Immature natural killer cell (primary cell): ENCODE measurements at regions not wholly inside any gene's neighbourhood (a gene's known extent, or its start where the extent isn't known, plus 50 kb on each side); places are given as distances from the start of the nearest gene placed in this dataset.

Experiments
- DNase-seq, 3 donors: peaks; one replicate each; pipeline ENCODE4 v3.0.0; 2022; ENCODE audit warnings: mixed read lengths in 1 of 3
- H3K27ac Mint-ChIP-seq, 6 donors: one replicate each; pipeline ENCODE4 v1.8.0; 2020; ENCODE audit warnings: mixed read lengths in 6 of 6, mild to moderate bottlenecking in 5 of 6, inconsistent platforms in 4 of 6, moderate library complexity in 3 of 6
- H3K27me3 Mint-ChIP-seq, 3 donors: one replicate each; pipeline ENCODE4 v1.8.0; 2020 to 2021; ENCODE audit warnings: low read depth in 3 of 3, mild to moderate bottlenecking in 3 of 3, mixed read lengths in 3 of 3, moderate library complexity in 3 of 3, inconsistent platforms in 1 of 3
- H3K36me3 Mint-ChIP-seq, 3 donors: one replicate each; pipeline ENCODE4 v1.8.0; 2020; ENCODE audit warnings: mixed read lengths in 3 of 3, inconsistent platforms in 2 of 3, mild to moderate bottlenecking in 2 of 3
- H3K4me1 Mint-ChIP-seq, 2 donors: one replicate each; pipeline ENCODE4 v1.8.0; 2020; ENCODE audit warnings: inconsistent platforms in 2 of 2, mild to moderate bottlenecking in 2 of 2, mixed read lengths in 2 of 2, moderate library complexity in 1 of 2
- H3K4me3 Mint-ChIP-seq, 5 donors: one replicate each; pipeline ENCODE4 v1.8.0; 2020; ENCODE audit warnings: mild to moderate bottlenecking in 5 of 5, mixed read lengths in 5 of 5, inconsistent platforms in 3 of 5, moderate library complexity in 3 of 5
- H3K9me3 Mint-ChIP-seq, 6 donors: one replicate each; pipeline ENCODE4 v1.8.0; 2020; ENCODE audit warnings: mild to moderate bottlenecking in 6 of 6, mixed read lengths in 6 of 6, inconsistent platforms in 4 of 6, moderate library complexity in 3 of 6

DNA sequence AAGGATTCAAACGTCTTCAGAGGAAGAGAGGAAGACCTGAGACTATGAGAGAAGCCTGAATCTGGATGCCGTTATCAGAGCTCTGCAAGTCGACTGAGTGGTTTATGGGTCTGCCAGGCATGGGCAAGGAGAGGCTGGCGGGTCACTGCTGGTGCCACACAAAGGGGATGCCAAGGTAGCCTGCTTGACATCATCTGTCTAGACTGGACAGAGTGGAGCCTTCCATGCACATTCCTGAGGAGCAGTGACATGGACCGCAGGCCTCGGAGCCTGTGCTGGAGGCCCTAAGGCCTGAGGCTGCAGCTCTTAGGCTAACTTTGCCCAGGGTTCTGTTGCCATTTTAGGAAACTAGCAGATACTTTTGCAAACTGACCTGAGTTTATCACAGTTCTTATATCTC is 127.4 kb downstream of the WT1 start:
- H3K36me3 Mint-ChIP-seq, result no peaks in the 10 kb centered on the region
- H3K27me3 Mint-ChIP-seq, result peaks cover 0 to 9% (median 0%) of the 10 kb centered on the region in 3 donors
- H3K4me1 Mint-ChIP-seq, result no peaks in the 10 kb centered on the region
- H3K4me3 Mint-ChIP-seq, result no peak overlapping the region
- no peak for DNase-seq
- no peak overlapping the region for H3K27ac Mint-ChIP-seq
- no peaks in the 10 kb centered on the region for H3K9me3 Mint-ChIP-seq

DNA sequence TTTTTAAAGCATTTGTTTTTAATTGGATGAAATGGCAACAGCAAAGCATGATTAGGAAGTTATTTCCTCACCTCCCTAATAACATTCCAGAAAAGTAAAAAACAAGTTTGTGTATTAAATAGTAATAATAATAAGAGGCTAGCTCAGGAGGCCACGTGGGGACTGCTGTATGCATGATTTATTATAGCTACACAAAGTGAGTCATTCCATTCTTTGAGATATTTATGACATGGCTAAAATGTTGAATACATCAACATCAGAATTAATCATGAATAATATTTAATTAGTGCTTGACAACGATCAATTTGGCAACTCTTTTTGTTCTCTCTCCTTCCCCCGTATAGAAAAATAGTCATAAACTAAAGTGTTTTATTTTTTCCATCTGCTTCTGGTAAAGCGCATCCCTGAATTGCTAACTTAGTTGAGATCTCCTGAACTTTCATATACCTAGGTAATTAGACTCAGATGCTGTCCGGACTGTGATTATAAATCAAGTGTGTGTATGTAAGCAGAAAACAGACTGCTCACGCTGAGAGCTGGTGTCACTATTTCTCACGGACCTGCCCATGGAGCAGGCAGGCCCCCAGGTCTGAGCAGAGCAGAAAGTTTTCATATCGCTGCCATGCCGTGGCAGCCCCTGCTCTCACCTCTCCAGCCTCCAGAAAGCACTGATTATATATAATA is 125.7 kb downstream of the WT1 start:
- Mint-ChIP-seq H3K27me3 (peaks cover 0 to 9% (median 0%) of the 10 kb centered on the region in 3 donors), H3K27ac (no peak overlapping the region), H3K4me1 (no peaks in the 10 kb centered on the region), H3K36me3 (no peaks in the 10 kb centered on the region), H3K4me3 (no peak overlapping the region), H3K9me3 (no peaks in the 10 kb centered on the region)
- no peak for DNase-seq

DNA sequence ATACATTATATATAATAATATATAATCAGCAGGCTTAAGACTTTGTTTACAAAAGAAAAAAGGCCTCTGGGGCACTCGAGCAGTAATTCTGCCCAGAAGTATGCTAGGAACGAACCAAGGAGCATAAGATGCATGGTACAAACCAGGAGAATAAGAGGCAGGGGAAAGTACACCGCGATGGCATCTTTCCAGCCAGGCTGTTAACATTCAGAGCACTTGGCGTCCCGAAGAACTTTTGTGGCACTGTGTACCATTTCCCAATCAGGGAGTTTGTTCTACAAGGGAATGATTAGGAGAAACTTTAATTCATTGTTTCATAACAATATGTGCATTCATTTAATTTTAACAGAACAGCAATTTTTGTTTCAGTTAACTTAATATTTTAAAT is 125.1 kb downstream of the WT1 start:
- Mint-ChIP-seq H3K4me3 (no peak overlapping the region), H3K27me3 (peaks cover 0 to 9% (median 0%) of the 10 kb centered on the region in 3 donors), H3K36me3 (no peaks in the 10 kb centered on the region), H3K4me1 (no peaks in the 10 kb centered on the region), H3K9me3 (no peaks in the 10 kb centered on the region), H3K27ac (no peak overlapping the region)
- DNase-seq, result no peak

DNA sequence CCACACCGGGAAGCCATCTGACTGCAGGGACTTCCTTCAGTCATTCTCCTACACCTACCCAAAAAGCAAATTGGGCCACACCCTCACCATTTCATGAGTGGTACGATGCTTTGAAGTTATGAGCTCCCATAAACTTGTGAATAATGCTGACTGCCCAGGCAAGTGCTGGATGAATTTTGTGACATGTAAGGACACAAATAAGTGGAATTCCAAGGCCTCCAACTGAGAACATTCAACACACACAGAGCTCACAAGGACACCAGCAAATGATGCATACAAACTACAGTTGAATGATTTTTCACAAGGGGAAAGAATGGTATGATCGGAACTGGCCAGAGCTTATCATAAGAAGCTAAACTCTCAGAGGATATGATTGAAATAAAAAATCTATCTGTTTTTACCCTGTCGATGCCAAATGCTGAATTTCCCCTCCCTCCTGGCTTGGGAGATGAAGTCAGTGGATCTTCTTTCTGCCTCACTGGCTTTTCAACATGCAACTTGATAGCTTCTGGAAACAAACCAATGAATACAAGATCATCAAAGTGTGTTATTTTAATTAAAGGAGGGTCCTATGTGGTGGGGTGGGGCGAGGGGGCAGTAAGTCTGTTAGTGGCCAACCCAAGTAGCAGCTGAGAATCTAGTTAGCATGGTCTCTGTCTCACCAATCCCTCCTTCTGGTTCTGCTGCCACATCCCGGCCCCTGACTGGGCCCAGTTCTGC is 123.8 kb downstream of the WT1 start:
- Mint-ChIP-seq H3K9me3 (no peaks in the 10 kb centered on the region), H3K4me3 (no peak overlapping the region), H3K4me1 (peaks cover 0 to 2% of the 10 kb centered on the region in 2 donors), H3K27me3 (peaks cover 0 to 9% (median 2%) of the 10 kb centered on the region in 3 donors), H3K27ac (no peak overlapping the region), H3K36me3 (no peaks in the 10 kb centered on the region)
- no peak for DNase-seq

DNA sequence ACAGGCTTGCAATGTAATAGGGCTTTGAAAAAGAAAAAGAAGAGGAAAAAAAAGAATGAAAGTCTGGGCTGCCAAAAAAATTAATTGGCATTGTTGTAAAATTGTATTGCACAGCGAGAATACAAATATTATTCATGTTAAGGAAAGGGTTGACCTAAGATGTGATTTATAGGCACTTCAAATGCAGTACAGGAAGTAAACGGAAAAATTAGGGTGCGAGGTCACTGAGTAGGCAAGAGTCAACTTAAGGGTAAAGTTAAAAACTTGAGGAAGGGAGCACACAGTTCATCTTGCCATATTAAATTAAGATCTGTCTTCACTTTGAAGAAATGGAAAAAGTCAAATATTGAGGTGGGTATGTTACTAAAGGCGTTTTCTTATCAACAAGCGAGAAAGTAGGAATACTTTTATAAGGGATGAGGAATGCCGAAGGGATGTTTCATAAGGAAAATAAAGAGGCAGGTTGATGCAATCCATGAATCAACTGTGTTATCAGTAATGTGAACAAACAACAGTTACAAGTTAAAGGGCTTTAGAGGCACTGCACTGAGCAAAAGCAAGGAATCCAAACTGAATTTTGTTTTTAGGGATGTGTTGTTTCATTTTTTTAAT is 123.0 kb downstream of the WT1 start:
- Mint-ChIP-seq H3K4me1 (peaks cover 4 to 7% of the 10 kb centered on the region in 2 donors), H3K36me3 (no peaks in the 10 kb centered on the region), H3K27me3 (peaks cover 0 to 9% (median 3%) of the 10 kb centered on the region in 3 donors), H3K27ac (no peak overlapping the region), H3K9me3 (no peaks in the 10 kb centered on the region), H3K4me3 (no peak overlapping the region)
- no peak for DNase-seq

DNA sequence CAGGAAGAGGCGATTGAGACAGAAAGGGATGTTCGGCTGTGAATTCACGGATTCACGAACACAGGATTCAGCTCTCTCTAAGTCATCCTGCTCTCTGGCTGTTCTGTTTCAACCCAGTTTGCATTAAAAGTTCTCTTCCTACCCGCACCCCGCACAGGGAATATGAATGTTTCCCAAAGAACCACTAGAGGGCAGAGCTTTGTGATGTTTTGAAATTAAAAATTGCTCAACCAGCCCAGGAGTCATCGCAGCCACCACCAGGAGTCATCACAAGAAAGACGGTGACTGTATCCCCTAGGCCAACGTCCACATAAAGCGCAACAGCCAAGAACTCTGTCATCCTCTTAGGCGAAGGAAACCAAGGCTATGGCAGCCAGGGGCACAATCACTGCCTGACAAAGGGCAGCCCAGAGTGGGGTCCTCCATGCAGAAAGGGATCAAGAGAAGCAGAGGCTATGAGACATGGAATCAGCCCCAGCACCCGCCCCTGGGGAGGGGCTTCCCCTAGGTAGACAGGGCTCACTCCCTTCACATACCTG is 122.4 kb downstream of the WT1 start:
- DNase-seq, result no peak
- no peaks in the 10 kb centered on the region for H3K36me3 Mint-ChIP-seq
- no peak overlapping the region for H3K4me3 Mint-ChIP-seq
- peaks cover 0 to 9% (median 3%) of the 10 kb centered on the region in 3 donors for H3K27me3 Mint-ChIP-seq
- H3K4me1 Mint-ChIP-seq, result peaks cover 7 to 13% of the 10 kb centered on the region in 2 donors
- no peaks in the 10 kb centered on the region for H3K9me3 Mint-ChIP-seq
- no peak overlapping the region for H3K27ac Mint-ChIP-seq

DNA sequence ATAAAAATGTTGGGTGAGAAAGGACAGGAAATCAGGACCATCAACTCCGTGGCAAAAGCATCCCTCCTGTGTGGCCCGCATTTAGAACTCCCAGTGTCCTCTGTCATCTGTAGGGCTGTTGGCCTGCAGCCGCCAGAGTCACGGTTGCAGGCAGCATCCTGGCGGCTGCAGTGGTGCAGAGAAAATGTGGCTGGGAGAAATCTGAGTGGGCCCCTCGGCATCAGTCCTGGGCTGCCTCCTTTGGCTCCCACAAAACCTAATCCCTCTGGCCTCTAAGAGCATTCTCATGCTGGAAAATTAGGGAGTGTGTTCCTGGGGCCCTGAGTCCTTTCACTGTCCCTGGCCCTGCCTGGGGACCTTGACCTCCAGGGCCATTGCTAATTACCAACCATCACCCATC is 121.9 kb downstream of the WT1 start:
- Mint-ChIP-seq H3K27ac (no peak overlapping the region), H3K36me3 (no peaks in the 10 kb centered on the region), H3K4me3 (no peak overlapping the region), H3K27me3 (peaks cover 0 to 5% (median 3%) of the 10 kb centered on the region in 3 donors), H3K4me1 (peaks cover 8 to 17% of the 10 kb centered on the region in 2 donors), H3K9me3 (no peaks in the 10 kb centered on the region)
- DNase-seq, result no peak

DNA sequence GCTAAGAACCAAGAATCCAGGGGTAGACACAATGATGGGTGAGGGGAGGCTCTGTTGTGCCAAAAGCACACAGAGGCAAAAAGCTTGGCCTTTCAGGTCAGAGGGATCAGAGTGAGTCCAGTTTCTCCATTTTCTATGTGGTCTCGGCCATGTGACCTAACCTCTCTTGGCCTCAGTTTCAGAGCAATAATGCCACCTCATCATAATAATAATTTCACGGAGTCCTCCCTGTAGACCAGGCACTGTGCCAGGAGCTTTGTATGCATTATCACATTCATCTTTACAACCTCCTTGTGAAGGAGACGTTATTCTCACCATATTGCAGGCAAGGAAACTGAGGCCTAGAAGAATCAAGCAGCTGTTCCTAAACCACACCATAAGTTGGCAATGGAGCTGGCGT is 120.2 kb downstream of the WT1 start:
- Mint-ChIP-seq H3K36me3 (no peaks in the 10 kb centered on the region), H3K4me3 (no peak overlapping the region), H3K27ac (no peak overlapping the region), H3K9me3 (no peaks in the 10 kb centered on the region), H3K27me3 (peaks cover 0 to 5% (median 3%) of the 10 kb centered on the region in 3 donors), H3K4me1 (peaks cover 8 to 17% of the 10 kb centered on the region in 2 donors)
- DNase-seq, result no peak

DNA sequence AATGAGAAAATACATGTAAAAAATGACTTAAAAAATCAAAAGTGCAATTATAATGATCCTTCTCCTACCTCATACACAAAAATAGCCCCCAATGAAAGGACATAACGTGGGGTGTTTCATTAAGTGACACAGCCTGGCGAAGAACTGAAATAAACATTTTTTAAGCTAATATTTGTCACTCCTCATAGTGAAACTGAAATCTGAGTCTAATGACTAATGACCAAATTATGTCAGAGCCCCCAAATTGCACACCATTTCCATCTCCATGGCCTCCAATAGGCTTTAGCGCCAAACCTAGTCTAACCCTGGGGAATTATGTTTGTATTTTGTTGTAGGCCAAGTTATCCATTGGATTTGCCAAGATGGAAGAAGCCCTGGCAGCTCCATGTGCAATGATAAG is 119.1 kb downstream of the WT1 start:
- Mint-ChIP-seq H3K4me1 (peaks cover 8 to 17% of the 10 kb centered on the region in 2 donors), H3K27ac (no peak overlapping the region), H3K9me3 (no peaks in the 10 kb centered on the region), H3K27me3 (peaks cover 0 to 5% (median 3%) of the 10 kb centered on the region in 3 donors), H3K4me3 (no peak overlapping the region), H3K36me3 (no peaks in the 10 kb centered on the region)
- no peak for DNase-seq

DNA sequence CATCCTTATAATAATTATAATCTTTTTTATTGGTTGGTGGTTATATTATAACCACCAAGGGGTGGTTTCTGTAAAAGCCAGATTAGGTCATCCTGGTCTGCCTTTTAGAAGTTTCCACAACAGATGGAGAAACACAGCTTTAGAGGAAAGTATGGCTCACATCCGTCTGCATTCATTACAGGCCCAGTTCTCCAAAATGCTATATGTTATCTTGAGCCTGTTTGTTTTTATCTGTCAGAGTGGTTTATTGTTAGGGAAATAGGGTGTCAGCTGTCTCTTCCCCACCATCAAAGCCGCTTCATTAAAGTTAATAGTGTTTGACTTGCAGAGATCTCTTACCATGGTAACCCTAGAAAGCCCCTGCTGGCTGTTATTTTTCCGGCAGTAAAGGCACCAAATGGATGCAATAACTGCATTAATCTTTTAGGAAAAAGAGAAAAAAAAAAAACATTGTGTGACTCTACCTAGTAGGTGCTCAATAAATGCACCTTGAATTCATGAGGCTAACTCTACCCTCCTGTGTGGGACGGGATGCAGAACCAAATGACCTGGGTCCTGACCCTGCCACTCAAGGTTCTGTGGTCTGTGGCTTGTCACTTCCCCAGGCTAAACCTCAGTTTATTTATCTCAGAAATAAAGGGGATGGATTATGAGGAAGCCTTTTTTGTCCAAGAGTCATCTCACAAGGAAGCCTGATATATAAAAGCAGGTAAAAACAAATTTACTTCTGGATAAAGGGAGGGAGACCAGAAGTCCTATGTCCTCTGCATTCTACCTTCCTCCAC is 118.3 kb downstream of the WT1 start:
- H3K27ac Mint-ChIP-seq, result no peak overlapping the region
- no peaks in the 10 kb centered on the region for H3K36me3 Mint-ChIP-seq
- H3K4me3 Mint-ChIP-seq, result no peak overlapping the region
- H3K9me3 Mint-ChIP-seq, result no peaks in the 10 kb centered on the region
- peaks cover 0 to 3% (median 2%) of the 10 kb centered on the region in 3 donors for H3K27me3 Mint-ChIP-seq
- peaks cover 8 to 17% of the 10 kb centered on the region in 2 donors for H3K4me1 Mint-ChIP-seq
- no peak for DNase-seq

DNA sequence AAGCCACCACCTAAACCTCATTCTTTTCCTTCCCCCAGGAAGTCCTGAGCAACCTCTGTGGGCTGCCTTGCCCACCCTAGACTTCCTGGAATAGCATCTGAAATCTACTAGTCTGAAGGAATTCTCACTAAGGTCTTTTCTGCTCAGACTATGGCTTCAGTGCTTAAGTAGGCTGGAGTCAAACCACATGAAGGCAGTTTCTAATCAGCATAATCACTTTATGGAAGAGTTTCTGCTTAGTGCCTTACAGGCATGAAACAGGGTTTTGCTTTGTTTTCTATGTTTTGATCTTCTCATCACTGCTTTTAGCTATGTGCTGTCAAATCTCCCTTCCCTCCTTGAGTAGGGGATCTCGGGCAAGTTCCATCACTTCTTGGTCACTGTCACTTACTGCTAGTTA is 117.7 kb downstream of the WT1 start:
- no peaks in the 10 kb centered on the region for H3K36me3 Mint-ChIP-seq
- H3K27me3 Mint-ChIP-seq, result peaks cover 0 to 3% (median 0%) of the 10 kb centered on the region in 3 donors
- no peaks in the 10 kb centered on the region for H3K9me3 Mint-ChIP-seq
- peaks cover 8 to 17% of the 10 kb centered on the region in 2 donors for H3K4me1 Mint-ChIP-seq
- no peak overlapping the region for H3K4me3 Mint-ChIP-seq
- DNase-seq, result no peak
- H3K27ac Mint-ChIP-seq, result no peak overlapping the region

DNA sequence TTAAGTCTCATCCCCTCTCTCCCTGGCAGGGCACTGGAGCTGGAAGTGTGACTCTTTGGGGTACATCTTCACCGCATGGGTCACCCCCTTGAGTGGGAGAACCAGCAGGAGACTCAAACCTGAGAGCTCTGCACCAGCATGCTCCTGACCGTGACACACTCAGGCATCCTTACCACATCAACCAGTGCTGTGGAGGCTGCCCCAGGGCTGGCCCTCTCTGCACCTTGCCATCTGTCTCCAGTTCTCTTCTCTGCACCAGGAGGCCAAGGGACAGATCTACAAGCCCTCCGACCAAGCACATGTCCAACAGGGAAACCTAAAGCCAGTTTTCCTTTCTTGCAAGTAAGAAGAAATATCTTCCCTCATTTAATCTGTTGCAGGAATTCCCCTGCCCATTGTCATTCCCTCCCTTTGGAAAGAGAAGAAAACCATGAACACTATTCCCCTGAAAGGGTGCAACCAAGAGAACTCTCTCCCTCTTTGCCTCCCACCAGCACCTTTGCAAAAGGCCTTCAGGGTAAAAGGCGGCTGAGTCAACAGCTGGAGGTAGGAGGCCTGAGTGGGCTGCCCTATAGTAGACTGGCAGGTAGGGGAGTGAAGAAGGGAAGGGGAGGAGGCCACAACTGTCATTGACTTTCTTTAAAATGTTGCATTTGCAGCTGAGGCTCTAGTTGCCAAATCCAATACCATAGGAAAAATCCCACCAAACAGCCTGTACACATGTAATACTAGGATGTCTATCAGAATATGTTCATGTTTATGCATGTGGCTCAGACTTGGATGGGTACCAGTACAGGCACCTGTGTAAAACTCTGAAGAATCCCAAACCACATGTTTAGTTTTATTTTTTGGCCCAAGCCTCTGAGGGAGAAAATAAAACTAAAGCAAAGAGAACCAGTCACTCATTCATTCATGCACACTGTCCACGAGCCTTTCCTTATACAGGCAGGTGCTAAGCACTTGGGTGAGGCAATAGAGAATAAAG is 117.0 kb downstream of the WT1 start:
- no peaks in the 10 kb centered on the region for H3K36me3 Mint-ChIP-seq
- no peak overlapping the region for H3K4me3 Mint-ChIP-seq
- DNase-seq, result no peak
- H3K27ac Mint-ChIP-seq, result no peak overlapping the region
- peaks cover 8 to 17% of the 10 kb centered on the region in 2 donors for H3K4me1 Mint-ChIP-seq
- peaks cover 0 to 3% (median under 1%) of the 10 kb centered on the region in 3 donors for H3K27me3 Mint-ChIP-seq
- H3K9me3 Mint-ChIP-seq, result no peaks in the 10 kb centered on the region

DNA sequence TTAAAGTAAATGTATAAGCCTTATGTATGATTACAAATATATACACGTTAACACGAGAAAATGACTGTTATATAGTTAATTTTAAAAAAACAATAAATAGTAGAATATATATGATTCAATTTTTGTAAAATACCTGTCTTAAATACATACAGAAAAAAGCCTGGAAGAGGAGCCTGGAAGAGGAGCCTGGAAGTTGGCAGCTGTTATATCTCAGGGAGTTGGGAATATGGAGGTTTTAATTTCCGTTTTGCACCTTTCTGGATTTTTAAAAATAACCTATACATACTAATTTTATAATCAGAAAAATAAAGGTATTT is 111.6 kb downstream of the WT1 start:
- no peak for DNase-seq
- Mint-ChIP-seq H3K27me3 (peaks cover 0 to 7% (median 1%) of the 10 kb centered on the region in 3 donors), H3K27ac (no peak overlapping the region), H3K36me3 (no peaks in the 10 kb centered on the region), H3K4me3 (no peak overlapping the region), H3K9me3 (peaks cover 0 to 1% (median 0%) of the 10 kb centered on the region in 6 donors), H3K4me1 (no peaks in the 10 kb centered on the region)
